ENCODE measurements at regions not wholly inside any gene's neighbourhood (a gene's known extent, or its start where the extent isn't known, plus 50 kb on each side); places are given as distances from the start of the nearest gene placed in this dataset.

DNA sequence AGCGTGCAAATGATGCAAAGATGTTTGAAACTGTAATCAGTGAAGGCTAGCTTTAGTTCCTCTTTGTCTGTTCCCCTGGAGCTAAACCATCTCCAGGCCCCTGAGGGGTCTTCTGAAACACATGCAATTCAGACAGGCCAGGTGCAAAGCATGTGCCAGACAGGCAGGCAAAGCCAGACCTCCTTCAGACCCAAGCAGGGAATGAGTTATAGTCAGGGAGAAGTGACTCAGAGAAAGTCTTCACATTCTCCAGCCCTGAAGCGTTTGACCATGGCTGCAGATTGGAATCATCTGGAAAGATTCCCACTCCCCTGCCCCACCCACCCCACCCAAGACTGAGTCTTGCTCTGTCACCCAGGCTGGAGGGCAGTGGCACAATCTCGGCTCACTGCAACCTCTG, 187.0 kb upstream of the ISX start:
- H3K4me3 Mint-ChIP-seq: no peak overlapping the region
- no peaks in the 10 kb centered on the region for H3K27me3 Mint-ChIP-seq (ENCODE audit: low read depth)
- peaks cover 6% of the 10 kb centered on the region; the same call in 1 of the 2 replicates for H3K9me3 Mint-ChIP-seq
- H3K4me1 Mint-ChIP-seq: no peaks in the 10 kb centered on the region
- no peaks in the 10 kb centered on the region for H3K36me3 Mint-ChIP-seq
- no peak for TF ChIP-seq ATF1 (CRISPR knock-in tag; IDR thresholded peaks at IDR 0.05)
- TF ChIP-seq, protein P1, sequence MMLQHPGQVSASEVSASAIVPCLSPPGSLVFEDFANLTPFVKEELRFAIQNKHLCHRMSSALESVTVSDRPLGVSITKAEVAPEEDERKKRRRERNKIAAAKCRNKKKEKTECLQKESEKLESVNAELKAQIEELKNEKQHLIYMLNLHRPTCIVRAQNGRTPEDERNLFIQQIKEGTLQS (CRISPR knock-in tag; conservative IDR thresholded peaks at IDR 0.05): no peak
- TF ChIP-seq, protein P2, sequence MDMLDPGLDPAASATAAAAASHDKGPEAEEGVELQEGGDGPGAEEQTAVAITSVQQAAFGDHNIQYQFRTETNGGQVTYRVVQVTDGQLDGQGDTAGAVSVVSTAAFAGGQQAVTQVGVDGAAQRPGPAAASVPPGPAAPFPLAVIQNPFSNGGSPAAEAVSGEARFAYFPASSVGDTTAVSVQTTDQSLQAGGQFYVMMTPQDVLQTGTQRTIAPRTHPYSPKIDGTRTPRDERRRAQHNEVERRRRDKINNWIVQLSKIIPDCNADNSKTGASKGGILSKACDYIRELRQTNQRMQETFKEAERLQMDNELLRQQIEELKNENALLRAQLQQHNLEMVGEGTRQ (CRISPR knock-in tag; IDR thresholded peaks at IDR 0.05): no peak
- no peak for TF ChIP-seq NR3C1 (CRISPR knock-in tag; conservative IDR thresholded peaks at IDR 0.05; ENCODE audit: low read depth)
- no peak for TF ChIP-seq JAZF1 (CRISPR knock-in tag; IDR thresholded peaks at IDR 0.05)
- TF ChIP-seq, protein P3, sequence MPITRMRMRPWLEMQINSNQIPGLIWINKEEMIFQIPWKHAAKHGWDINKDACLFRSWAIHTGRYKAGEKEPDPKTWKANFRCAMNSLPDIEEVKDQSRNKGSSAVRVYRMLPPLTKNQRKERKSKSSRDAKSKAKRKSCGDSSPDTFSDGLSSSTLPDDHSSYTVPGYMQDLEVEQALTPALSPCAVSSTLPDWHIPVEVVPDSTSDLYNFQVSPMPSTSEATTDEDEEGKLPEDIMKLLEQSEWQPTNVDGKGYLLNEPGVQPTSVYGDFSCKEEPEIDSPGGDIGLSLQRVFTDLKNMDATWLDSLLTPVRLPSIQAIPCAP (CRISPR knock-in tag; IDR thresholded peaks at IDR 0.05): no peak
- no peak for TF ChIP-seq ZNF232 (CRISPR knock-in tag; IDR thresholded peaks at IDR 0.05)
- TF ChIP-seq, protein P4, sequence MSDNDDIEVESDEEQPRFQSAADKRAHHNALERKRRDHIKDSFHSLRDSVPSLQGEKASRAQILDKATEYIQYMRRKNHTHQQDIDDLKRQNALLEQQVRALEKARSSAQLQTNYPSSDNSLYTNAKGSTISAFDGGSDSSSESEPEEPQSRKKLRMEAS (CRISPR knock-in tag; IDR thresholded peaks at IDR 0.05): no peak
- TF ChIP-seq NFATC4 (CRISPR knock-in tag; IDR thresholded peaks at IDR 0.05): no peak
- TF ChIP-seq ZNF263 (CRISPR knock-in tag; IDR thresholded peaks at IDR 0.05; ENCODE audit: low read depth): no peak
- TF ChIP-seq CREB1 (CRISPR knock-in tag; IDR thresholded peaks at IDR 0.05): no peak
- TF ChIP-seq, protein P5, sequence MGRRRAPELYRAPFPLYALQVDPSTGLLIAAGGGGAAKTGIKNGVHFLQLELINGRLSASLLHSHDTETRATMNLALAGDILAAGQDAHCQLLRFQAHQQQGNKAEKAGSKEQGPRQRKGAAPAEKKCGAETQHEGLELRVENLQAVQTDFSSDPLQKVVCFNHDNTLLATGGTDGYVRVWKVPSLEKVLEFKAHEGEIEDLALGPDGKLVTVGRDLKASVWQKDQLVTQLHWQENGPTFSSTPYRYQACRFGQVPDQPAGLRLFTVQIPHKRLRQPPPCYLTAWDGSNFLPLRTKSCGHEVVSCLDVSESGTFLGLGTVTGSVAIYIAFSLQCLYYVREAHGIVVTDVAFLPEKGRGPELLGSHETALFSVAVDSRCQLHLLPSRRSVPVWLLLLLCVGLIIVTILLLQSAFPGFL (CRISPR knock-in tag; IDR thresholded peaks at IDR 0.05; ENCODE audit: borderline replicate concordance): no peak
- TF ChIP-seq, protein P6, sequence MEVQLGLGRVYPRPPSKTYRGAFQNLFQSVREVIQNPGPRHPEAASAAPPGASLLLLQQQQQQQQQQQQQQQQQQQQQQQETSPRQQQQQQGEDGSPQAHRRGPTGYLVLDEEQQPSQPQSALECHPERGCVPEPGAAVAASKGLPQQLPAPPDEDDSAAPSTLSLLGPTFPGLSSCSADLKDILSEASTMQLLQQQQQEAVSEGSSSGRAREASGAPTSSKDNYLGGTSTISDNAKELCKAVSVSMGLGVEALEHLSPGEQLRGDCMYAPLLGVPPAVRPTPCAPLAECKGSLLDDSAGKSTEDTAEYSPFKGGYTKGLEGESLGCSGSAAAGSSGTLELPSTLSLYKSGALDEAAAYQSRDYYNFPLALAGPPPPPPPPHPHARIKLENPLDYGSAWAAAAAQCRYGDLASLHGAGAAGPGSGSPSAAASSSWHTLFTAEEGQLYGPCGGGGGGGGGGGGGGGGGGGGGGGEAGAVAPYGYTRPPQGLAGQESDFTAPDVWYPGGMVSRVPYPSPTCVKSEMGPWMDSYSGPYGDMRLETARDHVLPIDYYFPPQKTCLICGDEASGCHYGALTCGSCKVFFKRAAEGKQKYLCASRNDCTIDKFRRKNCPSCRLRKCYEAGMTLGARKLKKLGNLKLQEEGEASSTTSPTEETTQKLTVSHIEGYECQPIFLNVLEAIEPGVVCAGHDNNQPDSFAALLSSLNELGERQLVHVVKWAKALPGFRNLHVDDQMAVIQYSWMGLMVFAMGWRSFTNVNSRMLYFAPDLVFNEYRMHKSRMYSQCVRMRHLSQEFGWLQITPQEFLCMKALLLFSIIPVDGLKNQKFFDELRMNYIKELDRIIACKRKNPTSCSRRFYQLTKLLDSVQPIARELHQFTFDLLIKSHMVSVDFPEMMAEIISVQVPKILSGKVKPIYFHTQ (CRISPR knock-in tag; IDR thresholded peaks at IDR 0.05): no peak
- TF ChIP-seq, protein P7, sequence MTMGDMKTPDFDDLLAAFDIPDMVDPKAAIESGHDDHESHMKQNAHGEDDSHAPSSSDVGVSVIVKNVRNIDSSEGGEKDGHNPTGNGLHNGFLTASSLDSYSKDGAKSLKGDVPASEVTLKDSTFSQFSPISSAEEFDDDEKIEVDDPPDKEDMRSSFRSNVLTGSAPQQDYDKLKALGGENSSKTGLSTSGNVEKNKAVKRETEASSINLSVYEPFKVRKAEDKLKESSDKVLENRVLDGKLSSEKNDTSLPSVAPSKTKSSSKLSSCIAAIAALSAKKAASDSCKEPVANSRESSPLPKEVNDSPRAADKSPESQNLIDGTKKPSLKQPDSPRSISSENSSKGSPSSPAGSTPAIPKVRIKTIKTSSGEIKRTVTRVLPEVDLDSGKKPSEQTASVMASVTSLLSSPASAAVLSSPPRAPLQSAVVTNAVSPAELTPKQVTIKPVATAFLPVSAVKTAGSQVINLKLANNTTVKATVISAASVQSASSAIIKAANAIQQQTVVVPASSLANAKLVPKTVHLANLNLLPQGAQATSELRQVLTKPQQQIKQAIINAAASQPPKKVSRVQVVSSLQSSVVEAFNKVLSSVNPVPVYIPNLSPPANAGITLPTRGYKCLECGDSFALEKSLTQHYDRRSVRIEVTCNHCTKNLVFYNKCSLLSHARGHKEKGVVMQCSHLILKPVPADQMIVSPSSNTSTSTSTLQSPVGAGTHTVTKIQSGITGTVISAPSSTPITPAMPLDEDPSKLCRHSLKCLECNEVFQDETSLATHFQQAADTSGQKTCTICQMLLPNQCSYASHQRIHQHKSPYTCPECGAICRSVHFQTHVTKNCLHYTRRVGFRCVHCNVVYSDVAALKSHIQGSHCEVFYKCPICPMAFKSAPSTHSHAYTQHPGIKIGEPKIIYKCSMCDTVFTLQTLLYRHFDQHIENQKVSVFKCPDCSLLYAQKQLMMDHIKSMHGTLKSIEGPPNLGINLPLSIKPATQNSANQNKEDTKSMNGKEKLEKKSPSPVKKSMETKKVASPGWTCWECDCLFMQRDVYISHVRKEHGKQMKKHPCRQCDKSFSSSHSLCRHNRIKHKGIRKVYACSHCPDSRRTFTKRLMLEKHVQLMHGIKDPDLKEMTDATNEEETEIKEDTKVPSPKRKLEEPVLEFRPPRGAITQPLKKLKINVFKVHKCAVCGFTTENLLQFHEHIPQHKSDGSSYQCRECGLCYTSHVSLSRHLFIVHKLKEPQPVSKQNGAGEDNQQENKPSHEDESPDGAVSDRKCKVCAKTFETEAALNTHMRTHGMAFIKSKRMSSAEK (CRISPR knock-in tag; IDR thresholded peaks at IDR 0.05; ENCODE audit: borderline replicate concordance): no peak
- TF ChIP-seq NR2C2 (CRISPR knock-in tag; IDR thresholded peaks at IDR 0.05): no peak
- TF ChIP-seq KAT7 (CRISPR knock-in tag; IDR thresholded peaks at IDR 0.05; ENCODE audit: borderline replicate concordance): no peak
- ChIA-PET POLR2A (no interaction called here), CTCF (no interaction called here)
- no peak for DNase-seq (ENCODE audit: low spot score)
- no peak overlapping the region for H3K27ac Mint-ChIP-seq
- no peak for ATAC-seq

All from WTC11 (cell line).